HG03457 (cell line): ENCODE measurements at regions not wholly inside any gene's neighbourhood (a gene's known extent, or its start where the extent isn't known, plus 50 kb on each side); places are given as distances from the start of the nearest gene placed in this dataset.
"Not testable (repeated sequence)": the region's sequence is repeated elsewhere in the genome, so short reads cannot be mapped to it uniquely, and the experiment has no call there.

Source experiments
- ATAC-seq: cut with Tn5 transposase; IDR thresholded peaks from one replicate; pipeline ENCODE4 v1.9.1; 2021; ENCODE audit warnings: moderate number of reproducible peaks; ENCODE audit not compliant: unreplicated experiment

GRCh38 chr7:93048136-93048930, 69.4 kb downstream of the SAMD9 start:
- no peak for ATAC-seq

DNA sequence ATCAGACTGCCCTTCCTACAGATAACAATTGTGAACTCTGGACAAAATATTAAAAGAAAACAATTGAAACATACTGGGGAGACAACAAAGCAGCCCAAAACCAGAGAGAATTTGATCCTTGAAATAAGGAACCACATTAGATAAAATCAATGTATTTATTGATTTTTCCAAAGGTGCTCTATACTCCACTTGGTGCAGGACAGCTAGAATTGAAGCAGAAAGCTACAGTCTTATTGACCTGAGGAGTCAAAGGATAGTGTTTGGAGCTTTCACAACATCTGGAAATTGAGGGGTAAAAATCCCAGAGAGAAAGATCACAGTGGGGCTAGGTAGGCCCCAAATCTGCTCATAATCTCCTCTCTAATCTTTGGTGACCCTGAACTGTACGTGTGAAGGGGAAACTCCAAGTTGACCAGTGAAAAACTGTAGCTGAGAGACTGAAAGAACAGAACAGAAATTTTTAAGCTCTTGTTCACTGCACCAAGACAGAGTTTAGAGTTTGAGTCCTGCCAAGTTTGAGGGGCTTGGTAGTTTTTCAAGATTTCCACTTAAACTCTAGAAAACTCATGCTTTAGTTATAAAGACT, 70.2 kb downstream of the SAMD9 start:
- ATAC-seq = no peak

DNA sequence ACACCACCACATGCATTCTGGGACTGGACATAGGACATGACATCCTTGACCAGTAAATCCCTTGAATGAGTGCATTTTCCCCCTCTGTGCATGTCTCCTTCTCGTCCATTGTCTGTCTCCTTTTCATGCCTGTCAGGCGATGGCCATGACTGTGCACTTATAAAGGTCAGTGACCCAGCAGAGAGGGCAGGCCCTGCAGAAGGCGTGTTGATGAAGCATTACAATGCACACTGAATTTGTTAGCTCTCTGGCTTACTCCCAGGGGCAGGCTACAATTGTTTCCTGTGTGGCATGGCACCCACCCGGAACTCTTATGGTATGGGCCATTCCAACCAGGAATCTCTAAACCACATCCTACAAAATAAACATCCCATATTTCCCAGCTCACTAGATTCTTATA, 71.1 kb downstream of the SAMD9 start:
- ATAC-seq = no peak

- no peak for ATAC-seq
Observed at GRCh38 chr7:93044147-93044810, 73.5 kb downstream of the SAMD9 start.

GRCh38 chr7:93043385-93043985, 74.3 kb downstream of the SAMD9 start:
- ATAC-seq = no peak

DNA sequence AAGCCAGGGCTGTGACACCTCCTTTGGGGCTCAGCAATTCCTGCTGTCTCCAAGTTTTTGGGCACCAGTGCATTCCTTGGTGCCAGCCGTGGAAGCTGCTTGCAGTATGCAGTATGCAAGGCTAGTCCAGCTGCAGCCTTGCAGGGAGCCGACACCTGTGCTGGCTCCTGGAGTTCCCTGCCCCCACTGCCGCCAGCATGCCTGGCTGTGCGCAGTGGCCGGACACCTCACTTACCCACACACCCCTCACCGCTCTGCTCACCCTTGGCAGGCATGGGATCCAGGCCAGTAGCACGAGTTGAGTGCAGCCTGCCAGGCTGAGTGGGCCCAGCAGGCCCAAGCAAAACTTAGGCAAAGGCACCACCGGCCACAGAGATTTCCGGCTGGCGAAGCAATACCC, 77.4 kb downstream of the SAMD9 start:
- ATAC-seq = no peak

GRCh38 chr7:93039786-93040185, 78.0 kb downstream of the SAMD9 start:
- ATAC-seq = no peak

GRCh38 chr7:93039282-93039681, 78.5 kb downstream of the SAMD9 start:
- ATAC-seq = no peak

DNA sequence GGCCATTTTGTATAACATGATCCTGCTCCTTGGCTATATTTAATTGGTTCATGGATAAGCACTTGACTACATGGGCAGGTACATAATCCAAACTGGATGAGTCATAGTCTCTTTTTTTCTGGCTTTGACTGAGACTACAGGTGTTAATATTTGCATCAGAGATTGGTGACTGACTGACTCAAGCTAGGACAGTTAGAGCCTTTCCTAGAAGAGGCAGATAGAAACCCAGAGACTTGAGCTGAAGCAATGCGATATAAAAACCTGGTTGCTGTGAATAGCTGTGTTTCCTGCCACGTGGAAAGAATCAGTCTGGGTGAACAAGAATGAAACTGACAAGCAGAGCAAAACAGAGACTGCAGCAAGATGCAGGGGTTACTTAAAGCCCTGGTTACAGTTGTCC, 81.0 kb downstream of the SAMD9 start:
- peak; percentile 83 for ATAC-seq

GRCh38 chr7:93036149-93036640, 81.6 kb downstream of the SAMD9 start:
- no peak for ATAC-seq

- no peak for ATAC-seq
Observed at GRCh38 chr7:93031795-93032194, 86.0 kb downstream of the SAMD9 start.

- ATAC-seq = no peak
Observed at GRCh38 chr7:93030605-93031225, 87.1 kb downstream of the SAMD9 start.

DNA sequence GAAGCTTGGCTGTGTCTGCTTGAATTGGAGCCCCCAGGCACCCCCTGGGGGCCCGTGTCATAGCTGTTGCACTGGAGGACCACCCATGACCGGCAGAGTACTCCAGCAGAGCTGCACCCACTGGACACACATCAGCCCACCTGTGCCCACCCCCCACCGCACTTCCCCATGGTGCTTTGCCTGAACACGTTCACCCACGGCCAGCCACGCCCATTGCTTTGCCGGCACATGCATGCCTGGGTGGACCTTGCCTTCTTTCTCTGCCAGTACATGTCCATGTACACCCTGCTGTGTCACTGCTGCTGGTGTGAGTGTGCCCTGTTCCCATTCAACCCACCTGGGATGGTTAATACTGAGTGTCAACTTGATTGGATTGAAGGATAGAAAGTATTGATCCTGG, 88.7 kb downstream of the SAMD9 start:
- no peak for ATAC-seq

DNA sequence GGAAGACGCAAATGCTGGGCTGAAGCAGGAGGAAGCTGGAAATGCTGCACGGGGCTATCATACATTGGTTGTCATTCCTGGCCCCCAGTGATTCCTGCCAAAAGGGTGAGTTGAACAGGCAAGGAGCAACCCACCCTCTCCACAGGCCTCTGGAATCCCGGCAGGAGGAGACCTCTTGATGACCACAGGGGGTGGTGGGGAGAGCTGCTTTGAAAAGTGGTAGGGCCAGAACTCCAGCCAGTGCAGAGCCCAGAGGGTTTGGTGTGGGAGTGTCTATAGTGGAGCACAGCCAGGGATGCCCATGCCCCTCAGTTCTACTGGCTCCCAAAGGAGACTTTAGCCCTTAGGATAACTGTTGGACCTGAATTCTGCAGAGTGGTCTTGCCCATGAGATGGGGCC, 89.2 kb downstream of the SAMD9 start:
- no peak for ATAC-seq

GRCh38 chr7:93027044-93027443, 90.7 kb downstream of the SAMD9 start:
- ATAC-seq = no peak

DNA sequence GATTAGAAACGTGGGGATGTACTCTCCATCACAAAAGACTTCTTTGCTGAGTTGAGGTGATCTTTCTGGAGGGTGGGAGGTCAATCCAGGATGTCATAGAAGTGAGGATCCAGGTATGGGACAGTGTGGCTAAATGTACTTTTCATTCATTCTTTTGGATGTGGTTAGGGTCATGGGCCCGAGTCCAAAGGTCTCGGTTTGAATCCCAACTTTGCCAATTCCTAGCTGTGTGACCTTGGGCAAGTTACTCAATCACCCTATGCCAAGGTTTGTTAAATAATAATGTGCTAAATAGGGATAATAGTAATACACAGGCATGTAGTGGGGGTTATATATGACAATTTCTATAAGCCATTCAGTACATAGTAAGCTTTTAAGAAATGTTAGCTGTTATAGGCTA, 91.4 kb downstream of the SAMD9 start:
- ATAC-seq = no peak

DNA sequence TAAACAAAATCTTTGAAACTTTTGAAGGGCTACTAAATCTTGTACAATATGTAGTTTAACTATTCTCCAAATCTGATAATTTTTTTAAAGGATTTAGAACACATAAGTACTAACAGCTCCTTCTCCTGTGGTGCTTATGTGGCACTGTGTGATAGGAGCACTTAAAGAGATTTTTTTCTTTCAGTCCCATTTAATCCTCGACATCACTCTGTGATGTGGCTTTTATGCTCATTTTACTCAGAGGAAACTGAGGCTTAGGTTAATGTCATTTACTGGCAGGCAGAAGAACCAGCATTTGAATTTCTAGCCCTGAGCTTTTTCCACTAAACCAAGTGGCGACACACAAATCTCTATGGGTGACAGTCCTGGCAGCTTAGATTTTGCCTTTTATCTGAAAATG, 92.4 kb downstream of the SAMD9 start:
- no peak for ATAC-seq

DNA sequence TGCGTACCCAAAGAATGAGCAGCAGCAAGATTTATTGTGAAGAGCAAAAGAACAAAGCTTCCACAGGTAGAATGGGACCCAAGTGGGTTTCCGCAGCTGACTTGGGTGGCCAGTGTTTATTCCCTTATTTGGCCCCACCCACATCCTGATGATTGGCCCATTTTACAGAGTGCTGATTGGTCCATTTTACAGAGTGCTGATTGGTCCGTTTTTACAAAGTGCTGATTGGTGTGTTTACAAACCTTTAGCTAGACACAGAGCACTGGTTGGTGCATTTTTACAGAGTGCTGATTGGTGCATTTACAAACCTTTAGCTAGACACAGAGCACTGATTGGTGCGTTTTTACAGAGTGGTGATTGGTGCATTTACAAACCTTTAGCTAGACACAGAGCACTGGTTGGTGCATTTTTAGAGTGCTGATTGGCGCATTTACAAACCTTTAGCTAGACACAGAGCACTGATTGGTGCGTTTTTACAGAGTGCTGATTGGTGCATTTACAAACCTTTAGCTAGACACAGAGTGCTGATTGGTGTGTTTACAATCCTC, 94.8 kb downstream of the SAMD9 start:
- not testable (repeated sequence) for ATAC-seq

- ATAC-seq = no peak
Observed at GRCh38 chr7:93021748-93022147, 96.0 kb downstream of the SAMD9 start.

GRCh38 chr7:93018716-93019115, 99.1 kb downstream of the SAMD9 start:
- no peak for ATAC-seq
